ENCODE measurements at regions not wholly inside any gene's neighbourhood (a gene's known extent, or its start where the extent isn't known, plus 50 kb on each side); places are given as distances from the start of the nearest gene placed in this dataset.

DNA sequence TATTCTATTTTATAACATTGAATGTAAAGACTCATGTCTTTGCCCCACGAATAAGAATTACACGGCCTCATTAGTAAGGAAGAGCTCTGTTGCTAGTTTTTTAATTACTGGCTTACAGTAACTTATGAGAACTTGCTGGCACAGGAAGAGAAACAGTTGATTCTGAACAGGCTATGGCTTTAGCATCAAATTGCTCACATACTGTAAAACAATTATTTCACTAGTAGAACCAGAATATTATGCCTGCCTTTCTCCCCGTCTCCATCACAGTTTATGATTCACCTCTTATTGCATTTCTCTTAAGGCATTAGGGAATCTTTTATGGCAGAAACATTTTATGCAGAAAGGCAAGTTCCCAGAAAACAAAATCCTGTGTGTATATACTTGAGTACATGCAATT, 126.1 kb downstream of the SPRY1 start:
- no peak overlapping the region for H3K27ac ChIP-seq
- TF ChIP-seq ZFX (IDR thresholded peaks at IDR 0.05): no peak

DNA sequence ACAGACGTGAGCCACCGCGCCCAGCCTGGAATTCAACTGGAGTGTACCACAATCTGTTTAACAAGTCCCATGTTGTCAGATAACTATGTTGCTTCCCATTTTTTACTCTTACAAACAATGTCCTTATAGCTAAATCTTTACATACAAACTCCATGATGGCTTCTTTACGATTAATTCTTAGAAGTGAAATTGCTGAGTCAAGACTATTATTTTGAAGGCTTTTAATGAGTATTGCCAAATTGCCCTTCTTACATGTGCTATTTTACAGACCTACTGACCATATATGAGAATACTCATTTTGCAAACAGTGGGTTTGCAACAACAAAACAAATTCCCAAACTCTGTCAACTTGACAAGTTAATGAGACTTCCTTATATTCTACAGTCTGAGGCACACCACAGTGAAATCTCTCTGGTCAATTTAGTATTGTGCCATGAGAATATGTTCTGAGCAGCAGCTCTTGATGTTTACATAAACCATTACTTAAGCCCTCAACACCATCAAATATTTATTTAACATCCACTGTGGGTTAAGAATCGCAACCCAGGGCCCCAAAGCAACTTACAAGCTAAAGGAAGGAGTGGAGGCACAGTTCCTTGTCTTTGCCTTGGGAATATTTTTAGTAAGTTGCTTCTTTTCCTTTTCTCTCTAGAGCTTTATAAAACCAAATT, 128.5 kb downstream of the SPRY1 start:
- peak overlapping the region; percentile 20; the same call in 1 of the 2 replicates for H3K27ac ChIP-seq
- TF ChIP-seq, protein P1, sequence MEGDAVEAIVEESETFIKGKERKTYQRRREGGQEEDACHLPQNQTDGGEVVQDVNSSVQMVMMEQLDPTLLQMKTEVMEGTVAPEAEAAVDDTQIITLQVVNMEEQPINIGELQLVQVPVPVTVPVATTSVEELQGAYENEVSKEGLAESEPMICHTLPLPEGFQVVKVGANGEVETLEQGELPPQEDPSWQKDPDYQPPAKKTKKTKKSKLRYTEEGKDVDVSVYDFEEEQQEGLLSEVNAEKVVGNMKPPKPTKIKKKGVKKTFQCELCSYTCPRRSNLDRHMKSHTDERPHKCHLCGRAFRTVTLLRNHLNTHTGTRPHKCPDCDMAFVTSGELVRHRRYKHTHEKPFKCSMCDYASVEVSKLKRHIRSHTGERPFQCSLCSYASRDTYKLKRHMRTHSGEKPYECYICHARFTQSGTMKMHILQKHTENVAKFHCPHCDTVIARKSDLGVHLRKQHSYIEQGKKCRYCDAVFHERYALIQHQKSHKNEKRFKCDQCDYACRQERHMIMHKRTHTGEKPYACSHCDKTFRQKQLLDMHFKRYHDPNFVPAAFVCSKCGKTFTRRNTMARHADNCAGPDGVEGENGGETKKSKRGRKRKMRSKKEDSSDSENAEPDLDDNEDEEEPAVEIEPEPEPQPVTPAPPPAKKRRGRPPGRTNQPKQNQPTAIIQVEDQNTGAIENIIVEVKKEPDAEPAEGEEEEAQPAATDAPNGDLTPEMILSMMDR (conservative IDR thresholded peaks at IDR 0.05): no peak
- no peak for TF ChIP-seq ZFX (IDR thresholded peaks at IDR 0.05)

DNA sequence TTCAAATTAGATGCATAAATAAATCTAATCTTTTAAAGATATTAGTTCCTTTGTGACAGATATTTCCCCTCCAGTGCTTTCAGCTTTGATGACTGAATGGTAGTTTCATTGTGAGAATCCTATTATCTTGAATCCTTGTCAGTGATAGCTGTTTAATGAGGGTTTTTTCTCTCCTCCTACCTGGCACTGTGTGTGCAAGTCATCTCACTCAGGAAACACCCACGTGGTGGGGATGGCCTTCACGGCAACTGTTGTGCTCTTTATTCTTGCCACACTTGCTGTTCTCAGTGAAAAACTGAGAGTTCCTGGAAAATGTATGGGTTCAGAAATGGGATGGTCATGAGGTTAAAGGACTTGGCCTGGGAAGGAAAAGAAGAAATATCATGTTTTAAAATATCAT, 129.9 kb downstream of the SPRY1 start:
- TF ChIP-seq ZFX (IDR thresholded peaks at IDR 0.05): no peak
- TF ChIP-seq, protein P1 (conservative IDR thresholded peaks at IDR 0.05): no peak
- no peak overlapping the region for H3K27ac ChIP-seq

DNA sequence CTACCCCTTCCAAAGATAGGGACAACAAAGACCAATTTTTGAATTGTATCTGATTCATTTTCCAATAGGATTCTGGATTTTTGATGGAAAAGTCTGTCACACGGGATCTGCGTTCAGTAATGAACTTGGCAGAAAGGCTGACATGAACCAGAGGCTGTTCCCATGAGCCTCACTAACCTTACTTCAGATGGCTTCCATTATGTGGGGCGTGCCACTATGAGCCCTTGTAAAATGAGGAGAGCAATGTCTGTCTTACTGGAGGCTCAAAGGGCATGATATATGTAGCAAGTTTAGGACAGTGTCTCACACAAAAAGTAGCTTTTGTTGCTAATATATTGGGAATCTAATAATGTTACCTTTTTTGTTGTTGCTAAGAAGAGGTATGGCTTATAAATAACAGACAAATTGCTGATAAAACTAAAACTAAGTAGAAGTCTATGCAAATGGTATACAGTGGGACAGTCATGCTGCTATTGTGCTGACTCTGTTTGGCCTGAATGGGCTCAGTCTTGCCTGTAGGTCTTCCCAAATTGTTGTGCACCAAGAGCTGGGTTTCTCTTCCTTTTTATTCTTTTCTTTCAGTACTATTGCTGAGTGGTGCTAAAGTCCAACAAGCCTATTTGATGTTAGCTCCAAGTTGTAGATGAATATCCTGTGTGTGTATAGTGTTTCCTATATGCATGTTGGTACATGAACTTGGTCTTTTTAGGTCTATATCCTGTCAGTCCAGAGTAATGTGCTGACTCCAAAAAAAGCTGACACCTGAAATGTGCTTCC, 132.1 kb downstream of the SPRY1 start:
- no peak for TF ChIP-seq ZFX (IDR thresholded peaks at IDR 0.05)
- TF ChIP-seq, protein P1 (conservative IDR thresholded peaks at IDR 0.05): no peak

DNA sequence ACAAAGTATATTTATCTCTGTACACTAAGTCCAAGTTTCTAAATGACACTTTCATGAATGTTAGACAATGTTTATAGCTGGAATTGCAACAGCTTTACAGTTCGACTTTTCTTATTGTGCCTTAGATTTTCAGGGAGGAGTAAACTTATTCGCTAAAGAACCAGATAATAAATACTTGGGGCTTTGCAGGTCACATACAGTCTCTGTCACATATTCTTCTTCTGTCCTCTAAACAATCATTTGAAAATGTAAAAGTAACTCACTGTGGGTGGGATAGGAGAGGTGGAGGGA, 132.6 kb downstream of the SPRY1 start:
- H3K27ac ChIP-seq: no peak overlapping the region
- no peak for TF ChIP-seq ZFX (IDR thresholded peaks at IDR 0.05)
- TF ChIP-seq, protein P1 (conservative IDR thresholded peaks at IDR 0.05): no peak

More for the DNA sequence above, 132.1 kb downstream of the SPRY1 start:
- H3K27ac ChIP-seq: no peak overlapping the region

DNA sequence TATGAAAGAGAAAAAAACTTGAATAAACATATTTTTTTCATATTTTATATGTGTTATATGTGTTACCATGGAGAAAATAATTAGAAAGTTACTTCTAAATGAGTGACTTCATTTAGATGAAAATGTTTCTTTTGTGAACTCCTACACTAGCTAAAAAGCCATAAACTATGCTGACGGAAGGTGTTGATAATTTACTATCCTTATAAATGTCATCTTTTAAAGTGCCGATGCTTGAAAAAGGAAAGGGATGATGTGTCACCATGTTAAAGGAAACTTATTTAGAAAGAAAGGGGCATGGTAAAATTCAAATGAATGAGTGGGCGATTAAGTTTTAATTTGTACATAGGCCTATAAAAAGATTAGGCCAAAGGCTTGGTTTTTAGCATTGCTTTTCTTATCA, 133.8 kb downstream of the SPRY1 start:
- H3K27ac ChIP-seq: no peak overlapping the region
- TF ChIP-seq, protein P1 (conservative IDR thresholded peaks at IDR 0.05): no peak
- no peak for TF ChIP-seq ZFX (IDR thresholded peaks at IDR 0.05)

DNA sequence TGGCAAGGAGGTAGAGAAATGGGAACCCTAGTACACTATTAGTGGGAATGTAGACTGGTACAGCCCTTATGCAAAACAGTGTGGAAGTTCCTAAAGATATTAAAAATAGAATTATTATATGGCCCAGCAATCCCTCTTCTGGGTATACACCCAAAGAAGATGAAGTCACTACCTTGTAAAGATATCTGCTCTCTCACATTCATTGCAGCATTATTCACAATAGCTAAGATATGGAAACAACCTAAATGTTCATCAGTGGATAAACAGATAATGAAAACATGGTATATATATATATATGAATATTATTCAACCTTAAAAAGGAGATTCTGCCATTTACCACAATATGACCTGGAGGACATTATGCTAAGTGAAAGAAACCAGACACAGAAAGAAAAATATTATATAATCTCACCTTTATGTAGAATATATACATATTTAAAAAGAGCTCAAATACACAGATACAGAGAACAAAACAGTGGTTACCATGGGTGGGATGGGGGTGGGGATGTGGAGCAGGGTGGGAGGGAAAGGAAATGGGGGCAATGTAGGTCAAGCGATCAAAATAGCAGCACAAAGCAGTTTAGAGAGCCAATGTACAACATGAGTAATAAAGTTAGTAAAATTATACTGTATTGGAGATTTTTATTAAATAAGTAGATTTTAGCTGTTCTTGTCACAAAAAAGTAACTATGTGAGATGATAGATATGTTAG, 138.6 kb downstream of the SPRY1 start:
- H3K27ac ChIP-seq: no peak overlapping the region
- TF ChIP-seq, protein P1 (conservative IDR thresholded peaks at IDR 0.05): no peak
- TF ChIP-seq ZFX (IDR thresholded peaks at IDR 0.05): no peak
